ENCODE measurements at regions not wholly inside any gene's neighbourhood (a gene's known extent, or its start where the extent isn't known, plus 50 kb on each side); places are given as distances from the start of the nearest gene placed in this dataset.

- TF ChIP-seq POLR2A (IDR thresholded peaks at IDR 0.05) = no peak
- TF ChIP-seq CTCF (IDR thresholded peaks at IDR 0.05) = no peak
These were observed 211.4 kb upstream of the SLC39A10 start for GRCh38 chr2:195445639-195446038.

Measured in breast epithelium (tissue), 3 donors.